DND-41 (cell line): ENCODE measurements at regions not wholly inside any gene's neighbourhood (a gene's known extent, or its start where the extent isn't known, plus 50 kb on each side); places are given as distances from the start of the nearest gene placed in this dataset.

ENCODE experiments used
- EZH2 ChIP-seq: IDR thresholded peaks from 3 replicates; pipeline ENCODE4 v1.6.1; 2012; ENCODE audit warnings: borderline replicate concordance, low read depth, mild to moderate bottlenecking, moderate library complexity, low read length, inconsistent platforms; ENCODE audit not compliant: severe bottlenecking
- TF ChIP-seq, protein P1 (sequence below): IDR thresholded peaks from 2 replicates; pipeline ENCODE4 v1.5.1; 2012; ENCODE audit warnings: borderline replicate concordance, low read length, moderate library complexity, mild to moderate bottlenecking; ENCODE audit not compliant: poor library complexity, severe bottlenecking; ENCODE audit errors: extremely low read depth

DNA sequence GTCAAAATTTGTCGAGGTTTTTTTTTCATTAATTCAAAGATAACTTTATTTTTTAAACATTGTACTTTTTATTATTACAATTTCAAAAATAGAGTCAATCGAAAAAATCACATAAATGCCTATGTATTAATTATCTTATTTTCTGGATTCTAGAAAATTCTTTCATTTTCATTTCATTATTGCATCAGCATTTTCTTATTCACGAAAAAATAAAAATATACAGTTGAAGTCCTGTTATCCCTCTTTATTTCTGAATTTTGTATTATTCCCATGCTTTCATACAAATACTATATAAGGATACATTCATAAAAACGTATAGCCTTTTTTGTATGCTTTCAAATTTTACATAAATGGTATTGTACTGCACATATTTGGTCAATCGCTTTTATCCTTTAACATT is 681.0 kb upstream of the USP24 start:
- TF ChIP-seq, protein P1, sequence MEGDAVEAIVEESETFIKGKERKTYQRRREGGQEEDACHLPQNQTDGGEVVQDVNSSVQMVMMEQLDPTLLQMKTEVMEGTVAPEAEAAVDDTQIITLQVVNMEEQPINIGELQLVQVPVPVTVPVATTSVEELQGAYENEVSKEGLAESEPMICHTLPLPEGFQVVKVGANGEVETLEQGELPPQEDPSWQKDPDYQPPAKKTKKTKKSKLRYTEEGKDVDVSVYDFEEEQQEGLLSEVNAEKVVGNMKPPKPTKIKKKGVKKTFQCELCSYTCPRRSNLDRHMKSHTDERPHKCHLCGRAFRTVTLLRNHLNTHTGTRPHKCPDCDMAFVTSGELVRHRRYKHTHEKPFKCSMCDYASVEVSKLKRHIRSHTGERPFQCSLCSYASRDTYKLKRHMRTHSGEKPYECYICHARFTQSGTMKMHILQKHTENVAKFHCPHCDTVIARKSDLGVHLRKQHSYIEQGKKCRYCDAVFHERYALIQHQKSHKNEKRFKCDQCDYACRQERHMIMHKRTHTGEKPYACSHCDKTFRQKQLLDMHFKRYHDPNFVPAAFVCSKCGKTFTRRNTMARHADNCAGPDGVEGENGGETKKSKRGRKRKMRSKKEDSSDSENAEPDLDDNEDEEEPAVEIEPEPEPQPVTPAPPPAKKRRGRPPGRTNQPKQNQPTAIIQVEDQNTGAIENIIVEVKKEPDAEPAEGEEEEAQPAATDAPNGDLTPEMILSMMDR: no peak
- TF ChIP-seq EZH2: no peak
